ENCODE measurements at regions not wholly inside any gene's neighbourhood (a gene's known extent, or its start where the extent isn't known, plus 50 kb on each side); places are given as distances from the start of the nearest gene placed in this dataset.

DNA sequence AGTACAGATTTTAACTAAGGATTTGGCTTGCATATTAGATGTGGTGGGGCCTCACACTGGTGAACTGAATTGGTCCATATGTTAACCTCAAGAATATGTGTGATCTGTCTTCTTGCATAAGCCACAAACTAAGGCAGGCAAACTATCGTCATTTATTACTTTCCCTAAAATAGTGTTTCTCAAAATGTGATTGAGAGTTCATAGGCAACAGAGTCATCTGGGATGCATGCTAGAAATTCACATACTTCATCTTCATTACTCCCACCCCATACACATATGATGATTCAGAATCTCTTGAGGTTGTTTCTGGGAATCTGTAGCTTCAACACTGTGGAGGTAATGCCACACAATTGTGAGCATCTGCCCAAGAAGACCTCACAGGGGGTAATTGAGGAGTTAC lies 822.8 kb upstream of the CDH2 start:
- no peak for DNase-seq (ENCODE audit: low read depth)

DNA sequence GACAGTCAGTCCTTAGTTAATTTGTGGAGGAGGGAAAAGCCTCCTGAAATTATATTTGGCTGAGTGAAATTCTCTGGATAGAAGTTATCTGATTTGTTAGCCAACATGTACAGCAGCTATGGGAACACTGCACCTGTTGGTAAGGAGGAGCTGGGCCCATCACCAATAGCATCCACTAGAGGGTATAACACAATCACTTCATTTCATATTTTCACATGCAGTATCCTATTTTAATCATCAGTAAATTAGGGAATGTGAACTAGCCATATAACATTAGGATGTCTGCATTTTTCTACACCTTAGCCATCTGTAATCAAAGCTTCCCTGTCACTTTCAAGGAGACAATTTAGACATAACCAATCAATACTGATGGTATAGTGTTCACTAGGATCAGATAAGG lies 818.4 kb upstream of the CDH2 start:
- no peak for DNase-seq (ENCODE audit: low read depth)

DNA sequence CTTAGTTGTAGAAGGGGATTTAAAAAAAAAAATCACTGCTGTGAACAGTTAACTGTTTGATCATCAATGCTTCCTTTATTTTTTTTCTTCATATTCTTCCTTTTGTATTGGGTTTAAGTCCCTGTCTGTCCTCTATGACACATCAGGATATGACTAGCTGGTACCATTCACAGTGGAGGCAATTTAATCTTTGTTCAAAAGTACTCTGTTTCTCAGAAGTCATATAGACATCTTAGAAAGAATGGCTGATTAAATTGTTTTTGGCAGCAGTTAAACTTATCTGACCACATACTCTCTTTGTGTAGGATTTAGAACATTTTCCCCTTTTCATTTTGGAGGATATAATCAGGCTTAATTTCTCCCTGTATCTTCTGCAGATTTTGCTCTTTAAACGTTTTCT lies 807.8 kb upstream of the CDH2 start:
- peak; percentile 34 for DNase-seq (ENCODE audit: low read depth)

DNA sequence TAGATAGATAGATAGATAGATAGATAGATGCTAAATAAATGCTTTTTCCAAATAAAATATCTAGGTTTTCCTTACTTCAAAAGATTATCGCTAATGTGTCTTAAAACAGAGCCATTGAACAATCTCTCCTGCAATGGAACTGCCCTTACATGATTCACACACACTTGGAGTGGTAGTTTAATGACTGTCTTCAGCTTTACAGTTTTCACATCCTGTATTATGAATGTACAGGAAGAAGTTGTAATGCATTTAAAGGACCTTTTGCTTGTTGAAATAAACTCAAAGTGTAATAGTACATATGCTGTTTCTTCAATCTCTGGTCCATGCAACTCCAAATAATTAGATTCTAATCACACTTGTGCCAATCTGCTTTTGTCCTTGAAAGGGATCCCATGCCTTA lies 797.6 kb upstream of the CDH2 start:
- DNase-seq (ENCODE audit: low read depth) = peak; percentile 7

DNA sequence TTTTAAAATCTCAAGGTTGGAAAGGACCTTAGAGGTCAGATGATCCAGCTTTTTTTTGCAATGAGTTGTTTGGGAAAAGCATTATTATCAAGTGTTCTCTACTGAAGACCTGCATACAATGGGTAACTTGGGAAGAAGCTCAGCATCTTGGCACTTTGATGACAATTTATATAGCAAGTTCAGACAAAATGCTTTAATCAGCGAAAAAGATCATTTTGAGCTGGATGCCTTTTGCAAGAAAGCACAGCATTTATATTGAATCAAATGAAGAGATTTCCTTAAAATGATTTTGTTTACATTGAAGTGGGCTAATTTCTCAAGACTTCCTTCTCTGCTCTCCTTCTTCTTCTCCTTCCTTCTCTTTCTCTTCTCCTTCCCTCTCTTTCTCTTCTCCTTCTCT lies 796.4 kb upstream of the CDH2 start:
- no peak for DNase-seq (ENCODE audit: low read depth)

DNA sequence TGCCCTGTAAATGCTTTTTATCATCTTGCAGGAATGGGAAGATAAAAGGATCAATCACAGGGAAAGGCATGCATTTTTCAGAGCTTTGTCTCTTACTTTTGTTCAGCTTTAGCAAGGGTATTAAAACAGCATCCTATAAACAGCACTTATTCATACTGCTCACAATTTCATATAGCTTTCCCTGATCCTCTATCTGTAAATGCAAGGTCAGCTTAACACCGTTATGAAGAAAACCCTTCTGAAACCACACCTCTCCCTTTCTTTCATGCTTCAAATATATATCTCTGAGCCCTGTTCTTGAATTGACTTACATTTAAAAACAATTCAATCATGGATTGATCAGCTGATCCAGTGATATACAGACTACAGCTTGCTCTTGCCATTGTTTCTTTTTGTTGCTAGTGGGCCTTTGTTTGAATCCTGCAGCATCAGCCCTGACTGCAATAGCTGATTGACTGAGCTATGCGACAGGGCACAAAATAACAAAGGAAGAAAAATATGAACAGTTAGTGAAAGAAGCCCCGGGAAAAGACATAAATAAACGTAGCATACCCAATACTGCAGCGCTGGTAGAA lies 795.5 kb upstream of the CDH2 start:
- no peak for DNase-seq (ENCODE audit: low read depth)

DNA sequence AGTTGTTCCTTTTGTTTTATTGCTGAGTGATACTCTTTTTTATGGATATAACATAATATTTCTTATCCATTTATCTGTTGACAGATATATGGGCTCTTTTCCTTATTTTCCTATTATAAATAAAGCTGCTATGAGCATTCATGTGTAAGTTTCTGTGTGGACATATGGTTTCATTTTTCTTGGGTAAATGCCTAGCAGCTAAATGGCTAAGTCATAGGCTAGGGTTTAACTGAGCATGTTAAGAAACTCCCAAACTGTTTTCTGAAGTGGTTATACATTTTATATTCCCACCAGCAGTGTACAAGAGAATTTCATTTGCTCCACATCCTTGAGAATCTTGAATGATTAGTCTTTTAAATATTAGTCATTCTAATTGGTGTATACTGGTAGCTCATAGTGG lies 786.6 kb upstream of the CDH2 start:
- no peak for DNase-seq (ENCODE audit: low read depth)

DNA sequence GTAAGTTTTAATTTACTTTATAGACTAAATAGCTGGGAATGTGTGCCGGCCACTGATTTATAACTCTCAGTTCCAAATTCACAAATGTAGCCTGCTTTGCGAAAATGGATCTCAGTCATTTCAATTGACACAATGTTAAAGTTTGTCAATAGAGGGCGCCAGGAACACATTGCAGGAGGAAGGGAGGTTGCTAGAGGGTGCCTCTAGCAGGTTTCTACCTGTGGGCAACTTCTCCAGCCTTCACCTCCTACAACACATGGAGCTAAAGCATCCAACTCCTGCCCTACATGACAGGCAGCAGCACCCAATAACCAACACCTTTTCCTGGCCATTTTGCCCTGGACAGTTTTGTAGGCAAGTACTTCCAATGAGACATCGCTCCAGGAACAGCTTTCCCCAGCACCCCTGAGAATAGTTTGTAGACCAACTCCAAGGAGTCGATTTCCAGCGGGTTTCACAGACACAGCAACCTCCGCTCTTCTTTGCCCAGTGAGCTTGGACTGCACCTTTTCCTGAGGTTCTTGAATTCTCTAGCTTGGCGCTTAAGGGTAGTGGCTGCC lies 784.8 kb upstream of the CDH2 start:
- peak; percentile 41 for DNase-seq (ENCODE audit: low read depth)

DNA sequence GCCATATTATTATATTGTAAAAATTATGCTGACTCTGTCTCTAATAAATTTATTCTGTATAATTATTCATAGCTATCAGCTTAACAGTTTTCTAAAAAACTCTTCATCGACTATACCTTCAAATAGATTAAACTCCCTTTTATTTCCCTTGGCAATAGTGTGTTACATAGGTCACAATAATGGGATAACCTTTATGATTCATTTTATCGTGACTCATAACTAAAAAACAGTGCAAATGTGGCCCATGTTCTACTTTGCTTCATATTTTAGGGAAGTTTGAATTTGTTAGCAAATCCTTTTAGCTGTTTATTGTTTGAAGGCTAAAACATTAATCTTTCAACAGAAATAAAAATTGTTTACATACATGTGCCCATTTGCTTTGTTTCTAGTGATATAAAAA lies 783.2 kb upstream of the CDH2 start:
- no peak for DNase-seq (ENCODE audit: low read depth)

DNA sequence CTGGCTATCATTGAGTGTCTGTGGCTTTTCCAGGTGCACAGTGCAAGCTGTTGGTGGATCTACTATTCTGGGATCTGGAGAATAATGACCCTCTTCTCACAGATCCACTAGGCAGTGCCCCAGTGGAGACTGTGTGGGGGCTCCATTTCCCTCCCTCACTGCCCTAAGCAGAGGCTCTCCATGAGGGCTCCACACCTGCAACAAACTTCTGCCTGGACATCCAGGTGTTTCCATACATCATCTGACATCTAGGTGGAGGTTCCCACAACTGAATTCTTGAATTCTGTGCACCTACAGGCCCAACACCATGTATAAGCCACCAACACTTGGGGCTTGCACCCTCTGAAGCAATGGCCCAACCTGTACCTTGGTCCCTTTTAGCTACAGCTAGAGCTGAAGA lies 775.4 kb upstream of the CDH2 start:
- DNase-seq (ENCODE audit: low read depth) = no peak

DNA sequence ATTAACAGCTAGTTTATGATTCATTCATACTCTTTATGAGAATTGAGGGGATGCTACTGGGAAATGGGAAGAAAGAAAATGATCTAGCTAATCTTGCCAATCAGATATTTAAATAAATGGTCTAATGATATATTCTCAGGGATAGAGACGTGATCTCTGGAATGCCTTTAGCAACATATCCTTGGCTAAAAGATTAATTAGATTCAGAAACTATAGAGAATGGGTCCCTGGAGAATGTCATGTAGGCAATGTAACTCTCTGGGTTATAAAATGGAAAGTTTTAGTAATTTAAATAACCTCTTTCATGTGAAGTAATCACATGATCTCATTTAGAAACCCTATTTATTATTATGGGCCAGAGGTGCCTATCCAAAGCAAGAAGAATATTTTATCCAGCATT lies 771.0 kb upstream of the CDH2 start:
- no peak for DNase-seq (ENCODE audit: low read depth)

DNA sequence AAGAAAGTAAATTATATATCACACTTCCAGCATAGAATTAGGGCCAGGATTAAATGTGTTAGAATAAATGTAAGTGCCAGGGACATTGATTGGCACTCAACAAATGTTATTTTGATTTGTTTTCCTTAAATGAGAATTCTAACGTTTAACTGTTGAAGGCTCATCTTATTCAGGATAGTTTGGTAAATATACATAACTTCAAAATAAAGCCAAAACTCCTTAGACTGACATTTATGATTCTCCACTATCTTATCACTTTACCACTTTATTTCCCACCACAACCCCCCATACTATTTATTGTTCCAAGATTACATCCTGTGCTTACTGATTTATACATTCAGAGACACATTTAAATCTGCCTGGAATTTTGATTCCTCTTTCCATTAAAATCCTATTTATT lies 769.5 kb upstream of the CDH2 start:
- no peak for DNase-seq (ENCODE audit: low read depth)

DNA sequence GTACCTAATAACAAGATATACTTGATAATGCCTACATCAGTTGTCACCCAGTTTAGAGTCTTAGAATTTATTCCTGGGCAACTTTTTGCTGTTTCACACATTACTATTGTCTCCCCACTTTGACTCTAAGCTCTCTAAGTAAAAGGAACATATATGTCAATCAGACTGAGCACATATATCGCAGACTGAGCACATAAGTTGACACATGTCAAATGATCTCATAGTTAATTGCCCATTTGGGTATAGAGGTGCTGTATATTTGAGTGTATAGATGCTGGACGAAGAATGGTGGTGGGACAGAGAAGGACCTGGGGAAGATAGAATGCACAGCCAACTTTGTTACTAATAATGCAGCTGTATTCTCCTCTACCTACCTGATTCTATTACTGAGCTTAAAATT lies 746.0 kb upstream of the CDH2 start:
- DNase-seq (ENCODE audit: low read depth) = no peak

DNA sequence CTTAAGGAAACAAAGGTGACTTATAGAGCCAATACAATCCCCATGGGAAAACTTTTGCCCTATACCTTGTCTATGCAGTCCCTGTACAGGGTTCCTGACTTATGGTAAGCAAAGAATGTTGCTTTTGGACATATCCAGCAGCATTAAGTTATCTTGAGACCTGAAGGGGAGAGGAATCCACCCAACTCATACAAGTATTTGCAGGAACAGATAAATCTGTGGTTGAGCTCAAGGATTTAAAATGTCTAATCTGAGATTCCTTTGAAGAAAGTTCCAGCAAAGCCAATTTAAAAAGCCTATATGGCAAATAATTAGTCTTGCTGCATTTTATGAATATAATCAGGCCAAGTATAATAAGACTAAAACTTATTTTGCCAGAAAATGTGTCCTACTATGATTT lies 739.5 kb upstream of the CDH2 start:
- DNase-seq (ENCODE audit: low read depth) = no peak

DNA sequence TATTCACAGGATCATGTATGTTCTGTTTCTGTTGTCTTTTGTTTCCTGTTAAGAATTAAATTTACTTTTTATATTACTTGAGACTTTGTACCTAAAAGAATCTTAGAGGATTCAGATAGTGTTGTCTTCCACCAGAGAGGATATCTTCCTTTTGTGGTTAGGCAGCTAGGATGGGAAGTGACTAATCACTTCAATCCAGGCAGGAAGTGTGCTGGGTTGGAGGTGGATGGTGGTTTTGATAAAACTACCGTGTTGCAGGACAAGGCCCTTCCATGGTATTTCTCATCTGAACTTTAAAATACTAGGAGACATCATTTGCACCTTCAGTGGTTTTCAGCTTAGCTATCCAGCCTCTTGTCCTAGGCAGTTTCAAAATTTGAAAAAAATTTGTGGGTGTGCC lies 728.6 kb upstream of the CDH2 start:
- DNase-seq (ENCODE audit: low read depth) = peak; percentile 77

DNA sequence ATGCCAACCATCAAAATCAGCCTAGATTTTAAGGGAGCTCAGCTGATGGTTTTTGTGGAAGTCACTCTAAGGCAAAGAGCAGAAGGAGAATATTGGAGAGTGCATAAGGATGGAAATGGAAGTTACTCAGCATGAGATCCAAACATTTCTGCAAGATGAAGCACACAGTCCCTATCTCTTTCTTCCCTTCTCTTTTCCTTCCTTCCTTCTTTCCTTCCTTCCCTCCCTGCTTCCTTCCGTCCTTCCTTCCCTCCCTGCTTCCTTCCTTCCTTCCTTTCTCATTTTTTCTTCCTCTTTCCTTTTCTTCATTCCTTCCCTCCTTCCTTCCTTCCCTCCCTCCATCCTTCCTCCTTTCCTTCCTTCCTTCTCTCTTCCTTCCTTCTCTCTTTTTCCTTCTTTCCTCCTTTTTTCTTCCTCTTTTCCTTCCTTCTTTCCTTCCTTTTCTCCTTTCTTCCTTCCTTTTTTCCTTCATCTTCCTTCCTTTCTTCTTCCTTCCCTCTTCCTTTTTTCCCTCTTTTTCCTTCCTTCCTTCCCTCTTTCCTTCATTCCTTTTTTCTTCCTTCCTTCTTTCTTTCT lies 727.9 kb upstream of the CDH2 start:
- no peak for DNase-seq (ENCODE audit: low read depth)

DNA sequence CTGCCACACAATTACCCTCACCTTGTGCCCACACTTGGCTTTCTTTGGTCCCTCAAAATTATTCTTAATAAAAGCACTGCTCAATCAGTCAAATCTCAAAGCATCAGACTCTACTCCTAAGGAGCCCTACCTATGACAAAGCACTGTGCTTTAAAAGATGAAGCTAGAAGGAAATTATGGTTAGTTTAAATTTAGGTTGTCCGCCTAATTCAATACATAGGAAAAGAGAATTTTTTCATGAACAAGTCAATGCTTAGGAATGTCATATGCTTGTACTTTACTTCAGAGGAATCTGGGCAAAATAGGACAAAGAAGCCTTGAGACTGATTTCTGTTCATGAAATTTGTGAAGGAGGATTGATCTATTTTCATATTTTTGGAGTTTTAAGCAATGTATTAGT lies 726.4 kb upstream of the CDH2 start:
- no peak for DNase-seq (ENCODE audit: low read depth)

DNA sequence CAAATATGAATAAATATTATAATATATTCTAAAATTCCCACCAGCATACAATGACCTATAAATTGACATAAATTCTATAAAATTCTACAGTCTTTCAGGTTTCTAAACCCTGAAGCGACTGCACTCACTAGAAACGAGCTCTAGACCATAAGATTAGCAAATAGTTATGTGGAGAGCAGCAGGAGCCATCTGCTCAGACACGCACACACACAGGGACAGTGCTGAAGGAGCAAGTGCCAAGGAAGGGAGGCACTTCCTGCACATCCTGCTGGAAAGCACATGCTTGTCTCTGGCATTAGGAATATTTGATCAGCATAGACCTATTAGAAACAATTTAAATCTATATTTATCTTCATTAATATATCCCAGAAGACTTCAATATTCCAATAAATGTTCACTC lies 713.9 kb upstream of the CDH2 start:
- DNase-seq (ENCODE audit: low read depth) = no peak

DNA sequence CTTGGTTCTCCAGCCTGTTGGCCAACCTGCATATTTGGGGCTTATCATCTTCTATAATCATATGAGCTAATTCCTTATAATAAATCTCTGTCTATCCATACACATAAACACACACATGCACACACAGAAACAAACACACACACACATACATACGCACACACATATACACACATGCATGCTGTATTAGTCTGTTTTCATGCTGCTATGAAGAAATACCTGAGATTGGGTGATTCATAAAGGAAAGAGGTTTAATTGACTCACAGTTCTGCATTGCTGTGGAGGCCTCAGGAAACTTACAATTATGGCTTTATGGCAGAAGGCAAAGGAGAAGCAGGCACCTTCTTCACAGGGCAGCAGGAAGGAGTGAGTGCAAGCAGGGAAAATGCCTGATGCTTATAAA lies 707.4 kb upstream of the CDH2 start:
- no peak for DNase-seq (ENCODE audit: low read depth)

DNA sequence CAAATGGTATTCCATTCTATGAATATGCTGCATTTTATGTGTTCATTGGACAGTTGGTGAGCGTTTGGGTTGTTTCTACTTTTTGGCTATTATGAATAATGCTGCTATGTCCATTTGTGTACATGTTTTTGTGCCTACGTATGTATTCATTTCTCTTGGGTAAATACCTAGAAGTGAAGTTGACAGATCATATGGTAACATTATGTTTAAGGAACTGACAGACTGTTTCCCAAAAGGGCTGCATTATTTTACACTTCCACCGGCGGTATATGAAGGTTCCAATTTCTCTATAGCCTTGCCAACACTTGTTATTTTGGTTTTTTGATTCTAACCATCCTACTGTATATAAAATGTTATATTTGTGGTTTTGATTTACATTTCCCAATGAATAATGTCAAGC lies 703.9 kb upstream of the CDH2 start:
- no peak for DNase-seq (ENCODE audit: low read depth)

DNA sequence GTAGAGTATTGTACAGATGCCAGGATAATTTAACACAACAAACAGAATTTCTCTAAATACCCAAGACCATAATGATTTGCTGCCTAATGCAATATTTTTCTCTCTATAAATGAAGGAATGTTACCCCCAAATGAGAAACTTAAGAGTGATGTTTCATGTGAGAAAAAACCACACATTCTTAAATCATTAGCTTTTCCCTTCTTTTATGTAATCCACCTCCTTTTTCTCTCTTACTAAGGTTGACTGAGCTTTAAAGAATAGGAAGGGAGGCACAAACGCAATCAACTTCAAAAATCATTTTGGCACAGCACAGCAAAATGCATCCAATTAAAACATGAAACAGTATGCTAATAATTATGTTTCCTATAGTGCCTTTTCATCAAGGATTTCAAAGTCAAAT lies 698.1 kb upstream of the CDH2 start:
- no peak for DNase-seq (ENCODE audit: low read depth)

DNA sequence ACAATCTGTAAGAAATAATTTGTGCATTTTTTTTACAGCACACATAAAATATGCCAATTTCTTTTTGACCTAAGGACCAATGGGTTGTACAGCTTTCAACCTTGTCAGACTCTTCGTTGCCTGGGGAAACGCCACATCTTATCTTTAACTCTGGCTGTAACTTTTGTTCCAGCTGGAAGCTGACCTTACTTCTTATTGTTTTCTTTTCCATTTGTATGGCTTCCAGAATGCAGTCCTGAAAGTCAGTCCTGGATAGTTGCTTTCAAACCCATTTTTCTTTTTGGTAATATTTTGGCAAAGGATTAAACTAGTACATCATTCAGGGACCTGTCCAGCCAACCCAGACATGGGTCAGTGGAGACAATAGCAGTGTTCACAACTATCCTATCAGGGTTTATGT lies 686.5 kb upstream of the CDH2 start:
- DNase-seq (ENCODE audit: low read depth) = no peak

DNA sequence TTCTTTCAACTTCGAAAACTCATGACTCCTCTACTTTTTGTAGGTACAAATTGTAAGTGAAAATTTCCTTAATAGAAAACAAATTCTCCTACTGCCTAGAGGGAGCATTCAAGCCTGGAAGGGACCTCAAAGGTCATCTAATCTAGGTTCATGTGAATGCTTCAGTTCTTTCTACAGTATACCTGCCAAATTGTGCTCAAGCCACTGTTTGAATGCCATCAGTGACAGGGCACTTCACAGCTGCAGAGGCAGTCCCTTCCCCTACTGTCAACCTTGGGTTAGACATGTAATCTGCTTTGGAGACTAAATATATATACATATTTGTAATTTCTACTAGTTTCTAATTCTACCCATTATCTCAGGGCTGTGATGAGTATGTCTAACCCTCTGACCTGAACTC lies 681.3 kb upstream of the CDH2 start:
- no peak for DNase-seq (ENCODE audit: low read depth)

DNA sequence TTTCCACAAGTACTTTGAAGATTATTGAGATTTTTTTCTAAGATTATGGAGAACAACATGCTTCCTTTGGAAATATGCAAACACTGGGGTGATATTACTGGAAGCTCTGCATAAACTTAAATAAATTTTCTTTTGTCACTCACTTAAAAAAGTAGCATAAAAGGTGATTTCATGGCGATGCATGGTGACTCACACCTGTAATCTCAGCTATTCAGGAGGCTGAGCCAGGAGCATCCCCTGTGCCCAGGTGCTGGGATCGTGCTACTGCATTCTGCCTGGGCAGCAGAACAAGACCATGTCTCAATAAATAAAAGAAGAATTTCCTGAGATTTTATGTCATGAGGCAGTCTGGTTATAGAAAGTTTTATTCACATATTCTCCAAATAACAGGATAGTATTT lies 679.1 kb upstream of the CDH2 start:
- no peak for DNase-seq (ENCODE audit: low read depth)

Measured in Daoy (cell line).